WTC11 (cell line): ENCODE measurements at regions not wholly inside any gene's neighbourhood (a gene's known extent, or its start where the extent isn't known, plus 50 kb on each side); places are given as distances from the start of the nearest gene placed in this dataset.

Experiments used
- ATAC-seq: fragments of 200-7000 bp; cut with Tn5 transposase; 2 replicates; pipeline ENCODE4 v1.10.0; 2021; ENCODE audit warnings: mild to moderate bottlenecking, moderate library complexity
- CTCF ChIA-PET: fragments of 300-600 bp; sonication (Branson Sonifier 250); formaldehyde crosslinking; loops from one replicate; lab custom pipeline; 2021; ENCODE audit warnings: antibody characterized with exemption; lab: Charles Lee
- POLR2A ChIA-PET: fragments of 350-600 bp; sonication (Branson Sonifier 250); formaldehyde crosslinking; loops from one replicate; lab custom pipeline; 2021; ENCODE audit warnings: antibody characterized with exemption; lab: Charles Lee
- DNase-seq: peaks from one replicate; pipeline ENCODE4 v3.0.0; 2021; ENCODE audit warnings: low spot score
- H3K27ac Mint-ChIP-seq: 2 replicates; pipeline ENCODE4 v1.8.0; 2021; ENCODE audit warnings: mixed read lengths
- H3K27me3 Mint-ChIP-seq: 2 replicates; pipeline ENCODE4 v1.8.0; 2021; ENCODE audit warnings: low read depth, mild to moderate bottlenecking, moderate library complexity, mixed read lengths
- H3K36me3 Mint-ChIP-seq: 2 replicates; pipeline ENCODE4 v1.8.0; 2021; ENCODE audit warnings: mixed read lengths
- H3K4me1 Mint-ChIP-seq: 2 replicates; pipeline ENCODE4 v1.8.0; 2022; ENCODE audit warnings: mixed read lengths
- H3K4me3 Mint-ChIP-seq: 2 replicates; pipeline ENCODE4 v1.8.0; 2021; ENCODE audit warnings: mild to moderate bottlenecking, moderate library complexity, mixed read lengths
- H3K9me3 Mint-ChIP-seq: 2 replicates; pipeline ENCODE4 v1.8.0; 2021; ENCODE audit warnings: mixed read lengths
- AR ChIP-seq: fragments of 250-450 bp; sonication (Bioruptor Pico); IDR thresholded peaks from 2 replicates; pipeline ENCODE4 v1.9.0; 2021; ENCODE audit warnings: mild to moderate bottlenecking
- ATF1 ChIP-seq: sonication (generic); formaldehyde crosslinking; IDR thresholded peaks from 2 replicates; pipeline ENCODE4 v1.8.1; 2023; ENCODE audit warnings: mild to moderate bottlenecking, moderate library complexity, missing genetic modification reagents
- CREB1 ChIP-seq: sonication (generic); formaldehyde crosslinking; IDR thresholded peaks from 2 replicates; pipeline ENCODE4 v1.8.0; 2023; ENCODE audit warnings: mild to moderate bottlenecking, missing genetic modification reagents
- FOXK1 ChIP-seq: sonication (generic); formaldehyde crosslinking; IDR thresholded peaks from 2 replicates; pipeline ENCODE4 v1.8.0; 2022; ENCODE audit warnings: mild to moderate bottlenecking, moderate library complexity, missing genetic modification reagents
- GABPB1 ChIP-seq: sonication (generic); formaldehyde crosslinking; IDR thresholded peaks from 2 replicates; pipeline ENCODE4 v1.8.1; 2023; ENCODE audit warnings: mild to moderate bottlenecking, missing genetic modification reagents
- HMGA2 ChIP-seq: fragments of 250-450 bp; sonication (Bioruptor Pico); IDR thresholded peaks from 2 replicates; pipeline ENCODE4 v1.4.0; 2021; ENCODE audit warnings: mild to moderate bottlenecking, moderate library complexity
- IRF1 ChIP-seq: sonication (generic); formaldehyde crosslinking; IDR thresholded peaks from 2 replicates; pipeline ENCODE4 v1.8.0; 2023; ENCODE audit warnings: missing genetic modification reagents
- IRF2 ChIP-seq: sonication (generic); formaldehyde crosslinking; IDR thresholded peaks from 2 replicates; pipeline ENCODE4 v1.8.0; 2022; ENCODE audit warnings: low read depth, missing genetic modification reagents, borderline replicate concordance
- JUN ChIP-seq: sonication (generic); formaldehyde crosslinking; IDR thresholded peaks from 2 replicates; pipeline ENCODE4 v1.8.0; 2023; ENCODE audit warnings: mild to moderate bottlenecking, missing genetic modification reagents
- MXD4 ChIP-seq: fragments of 250-450 bp; sonication (Bioruptor Pico); IDR thresholded peaks from 2 replicates; pipeline ENCODE4 v1.8.0; 2021; ENCODE audit warnings: mild to moderate bottlenecking, moderate library complexity, borderline replicate concordance
- NFE2L1 ChIP-seq: sonication (generic); formaldehyde crosslinking; IDR thresholded peaks from 2 replicates; pipeline ENCODE4 v1.8.1; 2023; ENCODE audit warnings: missing genetic modification reagents
- OVOL2 ChIP-seq: fragments of 250-450 bp; sonication (Bioruptor Pico); IDR thresholded peaks from 2 replicates; pipeline ENCODE4 v1.9.0; 2021; ENCODE audit warnings: mild to moderate bottlenecking, borderline replicate concordance
- TCF7 ChIP-seq: sonication (generic); formaldehyde crosslinking; IDR thresholded peaks from 2 replicates; pipeline ENCODE4 v1.8.0; 2022; ENCODE audit warnings: mild to moderate bottlenecking, low read depth, missing genetic modification reagents, moderate library complexity
- TEAD4 ChIP-seq: sonication (generic); formaldehyde crosslinking; IDR thresholded peaks from 2 replicates; pipeline ENCODE4 v1.8.0; 2022; ENCODE audit warnings: mild to moderate bottlenecking, missing genetic modification reagents
- ZBTB21 ChIP-seq: sonication (generic); formaldehyde crosslinking; IDR thresholded peaks from 2 replicates; pipeline ENCODE4 v1.8.1; 2023; ENCODE audit warnings: mild to moderate bottlenecking, missing genetic modification reagents, borderline replicate concordance
- ZBTB43 ChIP-seq: sonication (generic); formaldehyde crosslinking; IDR thresholded peaks from 2 replicates; pipeline ENCODE4 v1.8.1; 2023; ENCODE audit warnings: mild to moderate bottlenecking, missing genetic modification reagents
- ZNF219 ChIP-seq: sonication (generic); formaldehyde crosslinking; IDR thresholded peaks from 2 replicates; pipeline ENCODE4 v1.8.0; 2023; ENCODE audit warnings: missing genetic modification reagents, mild to moderate bottlenecking, borderline replicate concordance
- ZNF263 ChIP-seq: sonication (generic); formaldehyde crosslinking; IDR thresholded peaks from 2 replicates; pipeline ENCODE4 v1.8.1; 2022; ENCODE audit warnings: low read depth, mild to moderate bottlenecking, moderate library complexity, missing genetic modification reagents
- ZNF317 ChIP-seq: sonication (generic); formaldehyde crosslinking; IDR thresholded peaks from 2 replicates; pipeline ENCODE4 v1.8.1; 2023; ENCODE audit warnings: low read depth, mild to moderate bottlenecking, moderate library complexity, missing genetic modification reagents, borderline replicate concordance
- ZNF416 ChIP-seq: fragments of 250-450 bp; sonication (Bioruptor Pico); IDR thresholded peaks from 2 replicates; pipeline ENCODE4 v1.9.0; 2021; ENCODE audit warnings: mild to moderate bottlenecking, inconsistent platforms
- TF ChIP-seq, protein P1 (sequence below): sonication (generic); formaldehyde crosslinking; IDR thresholded peaks from 2 replicates; pipeline ENCODE4 v1.8.0; 2023; ENCODE audit warnings: mild to moderate bottlenecking, missing genetic modification reagents
- TF ChIP-seq, protein P2 (sequence below): sonication (generic); formaldehyde crosslinking; IDR thresholded peaks from 2 replicates; pipeline ENCODE4 v1.8.1; 2022; ENCODE audit warnings: low read depth, missing genetic modification reagents, borderline replicate concordance
- TF ChIP-seq, protein P3 (sequence below): sonication (generic); formaldehyde crosslinking; IDR thresholded peaks from 2 replicates; pipeline ENCODE4 v1.8.0; 2022; ENCODE audit warnings: mild to moderate bottlenecking, missing genetic modification reagents

- no peak for TF ChIP-seq ATF1 (CRISPR knock-in tag)
- no peak for TF ChIP-seq TCF7
- TF ChIP-seq TEAD4 (CRISPR knock-in tag) = no peak
These were observed 201.5 kb upstream of the RTL1 start (continued) for GRCh38 chr14:101105045-101105444.

GRCh38 chr14:101108579-101109346 lies 205.2 kb upstream of the RTL1 start:
- CTCF ChIA-PET = no interaction called here
- Mint-ChIP-seq H3K4me3 (no peak overlapping the region), H3K4me1 (no peaks in the 10 kb centered on the region), H3K27ac (no peak overlapping the region), H3K9me3 (peaks cover 4% of the 10 kb centered on the region), H3K27me3 (no peaks in the 10 kb centered on the region; the same call in 1 of the 2 replicates), H3K36me3 (no peaks in the 10 kb centered on the region)
- TF ChIP-seq ZBTB43 (CRISPR knock-in tag) (no peak), CREB1 (no peak), MXD4 (CRISPR knock-in tag) (no peak), JUN (no peak), HMGA2 (CRISPR knock-in tag) (no peak), ZNF219 (CRISPR knock-in tag) (no peak), IRF2 (CRISPR knock-in tag) (no peak), TEAD4 (CRISPR knock-in tag) (no peak), ZNF263 (CRISPR knock-in tag) (no peak), AR (CRISPR knock-in tag) (no peak), ZNF416 (no peak), ZBTB21 (CRISPR knock-in tag) (no peak)
- TF ChIP-seq, protein P1, sequence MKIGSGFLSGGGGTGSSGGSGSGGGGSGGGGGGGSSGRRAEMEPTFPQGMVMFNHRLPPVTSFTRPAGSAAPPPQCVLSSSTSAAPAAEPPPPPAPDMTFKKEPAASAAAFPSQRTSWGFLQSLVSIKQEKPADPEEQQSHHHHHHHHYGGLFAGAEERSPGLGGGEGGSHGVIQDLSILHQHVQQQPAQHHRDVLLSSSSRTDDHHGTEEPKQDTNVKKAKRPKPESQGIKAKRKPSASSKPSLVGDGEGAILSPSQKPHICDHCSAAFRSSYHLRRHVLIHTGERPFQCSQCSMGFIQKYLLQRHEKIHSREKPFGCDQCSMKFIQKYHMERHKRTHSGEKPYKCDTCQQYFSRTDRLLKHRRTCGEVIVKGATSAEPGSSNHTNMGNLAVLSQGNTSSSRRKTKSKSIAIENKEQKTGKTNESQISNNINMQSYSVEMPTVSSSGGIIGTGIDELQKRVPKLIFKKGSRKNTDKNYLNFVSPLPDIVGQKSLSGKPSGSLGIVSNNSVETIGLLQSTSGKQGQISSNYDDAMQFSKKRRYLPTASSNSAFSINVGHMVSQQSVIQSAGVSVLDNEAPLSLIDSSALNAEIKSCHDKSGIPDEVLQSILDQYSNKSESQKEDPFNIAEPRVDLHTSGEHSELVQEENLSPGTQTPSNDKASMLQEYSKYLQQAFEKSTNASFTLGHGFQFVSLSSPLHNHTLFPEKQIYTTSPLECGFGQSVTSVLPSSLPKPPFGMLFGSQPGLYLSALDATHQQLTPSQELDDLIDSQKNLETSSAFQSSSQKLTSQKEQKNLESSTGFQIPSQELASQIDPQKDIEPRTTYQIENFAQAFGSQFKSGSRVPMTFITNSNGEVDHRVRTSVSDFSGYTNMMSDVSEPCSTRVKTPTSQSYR (CRISPR knock-in tag) = no peak
- TF ChIP-seq, protein P2, sequence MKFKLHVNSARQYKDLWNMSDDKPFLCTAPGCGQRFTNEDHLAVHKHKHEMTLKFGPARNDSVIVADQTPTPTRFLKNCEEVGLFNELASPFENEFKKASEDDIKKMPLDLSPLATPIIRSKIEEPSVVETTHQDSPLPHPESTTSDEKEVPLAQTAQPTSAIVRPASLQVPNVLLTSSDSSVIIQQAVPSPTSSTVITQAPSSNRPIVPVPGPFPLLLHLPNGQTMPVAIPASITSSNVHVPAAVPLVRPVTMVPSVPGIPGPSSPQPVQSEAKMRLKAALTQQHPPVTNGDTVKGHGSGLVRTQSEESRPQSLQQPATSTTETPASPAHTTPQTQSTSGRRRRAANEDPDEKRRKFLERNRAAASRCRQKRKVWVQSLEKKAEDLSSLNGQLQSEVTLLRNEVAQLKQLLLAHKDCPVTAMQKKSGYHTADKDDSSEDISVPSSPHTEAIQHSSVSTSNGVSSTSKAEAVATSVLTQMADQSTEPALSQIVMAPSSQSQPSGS (CRISPR knock-in tag) = no peak
- no peak for DNase-seq
- POLR2A ChIA-PET = no interaction called here
- ATAC-seq = no peak

GRCh38 chr14:101109347-101109638 lies 205.8 kb upstream of the RTL1 start:
- DNase-seq (no peak), ATAC-seq (no peak)
- CTCF ChIA-PET = no interaction called here
- H3K27ac Mint-ChIP-seq = no peak overlapping the region
- no peak overlapping the region for H3K4me3 Mint-ChIP-seq
- peaks cover 4% of the 10 kb centered on the region for H3K9me3 Mint-ChIP-seq
- H3K36me3 Mint-ChIP-seq = no peaks in the 10 kb centered on the region
- no peaks in the 10 kb centered on the region for H3K4me1 Mint-ChIP-seq
- POLR2A ChIA-PET = no interaction called here
- H3K27me3 Mint-ChIP-seq = no peaks in the 10 kb centered on the region; the same call in 1 of the 2 replicates
- no peak for TF ChIP-seq ZNF317 (CRISPR knock-in tag)
- TF ChIP-seq IRF1 (CRISPR knock-in tag) = no peak
- TF ChIP-seq ZNF219 (CRISPR knock-in tag) = no peak
- TF ChIP-seq, protein P3, sequence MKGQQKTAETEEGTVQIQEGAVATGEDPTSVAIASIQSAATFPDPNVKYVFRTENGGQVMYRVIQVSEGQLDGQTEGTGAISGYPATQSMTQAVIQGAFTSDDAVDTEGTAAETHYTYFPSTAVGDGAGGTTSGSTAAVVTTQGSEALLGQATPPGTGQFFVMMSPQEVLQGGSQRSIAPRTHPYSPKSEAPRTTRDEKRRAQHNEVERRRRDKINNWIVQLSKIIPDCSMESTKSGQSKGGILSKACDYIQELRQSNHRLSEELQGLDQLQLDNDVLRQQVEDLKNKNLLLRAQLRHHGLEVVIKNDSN (CRISPR knock-in tag) = no peak
- no peak for TF ChIP-seq FOXK1 (CRISPR knock-in tag)
- TF ChIP-seq GABPB1 (CRISPR knock-in tag) = no peak
- TF ChIP-seq MXD4 (CRISPR knock-in tag) = no peak
- no peak for TF ChIP-seq OVOL2 (CRISPR knock-in tag)
- TF ChIP-seq NFE2L1 (CRISPR knock-in tag) = no peak
